PC-9 (cell line): ENCODE measurements at regions not wholly inside any gene's neighbourhood (a gene's known extent, or its start where the extent isn't known, plus 50 kb on each side); places are given as distances from the start of the nearest gene placed in this dataset.
A peak's percentile ranks its signal among the peaks of the same experiment; 100 is the strongest.
"Not testable (repeated sequence)": the region's sequence is repeated elsewhere in the genome, so short reads cannot be mapped to it uniquely, and the experiment has no call there.

Experiments
- BruUV-seq: library from RNA; stranded (reverse); fragments of 400-500 nt; replicated peaks from 2 replicates; lab custom pipeline; 2021; lab: Mats Ljungman, UMichigan
- CTCF ChIA-PET: fragments of 300-600 bp; sonication (Branson Sonifier 250); formaldehyde crosslinking; loops from one replicate; lab custom pipeline; 2022; ENCODE audit warnings: antibody characterized with exemption; lab: Charles Lee
- POLR2A ChIA-PET: fragments of 300-600 bp; sonication (Branson Sonifier 250); formaldehyde crosslinking; loops from one replicate; lab custom pipeline; 2022; ENCODE audit warnings: antibody characterized with exemption; ENCODE audit not compliant: unreplicated experiment; lab: Charles Lee
- DNase-seq, 2 experiments: peaks; one replicate each; pipeline versions ENCODE4 v3.0.0 to v3.0.0-alpha.2; 2015 to 2022; ENCODE audit warnings: mixed read lengths in 1 of 2
- H2AFZ ChIP-seq: fragments of 200-600 bp; sonication (generic); 2 replicates; pipeline ENCODE4 v1.8.1; 2017; ENCODE audit warnings: antibody characterized with exemption
- H3F3A ChIP-seq: fragments of 200-600 bp; sonication (generic); 2 replicates; pipeline ENCODE4 v1.8.1; 2017; ENCODE audit warnings: antibody characterized with exemption, mild to moderate bottlenecking, low read depth; ENCODE audit not compliant: insufficient read depth
- H3K27ac ChIP-seq: fragments of 200-600 bp; sonication (generic); 2 replicates; pipeline ENCODE4 v1.6.1; 2016; ENCODE audit warnings: mixed run types
- H3K27me3 ChIP-seq: fragments of 200-600 bp; sonication (generic); 2 replicates; pipeline ENCODE4 v1.6.1; 2016; ENCODE audit warnings: low read depth, mixed run types; ENCODE audit not compliant: insufficient read depth
- H3K36me3 ChIP-seq: fragments of 200-600 bp; sonication (generic); 2 replicates; pipeline ENCODE4 v1.6.1; 2016; ENCODE audit warnings: low read depth, mixed run types
- H3K4me1 ChIP-seq: fragments of 200-600 bp; sonication (generic); replicated peaks from 2 replicates; pipeline ENCODE4 v1.6.1; 2016; ENCODE audit warnings: mixed run types; ENCODE audit not compliant: insufficient read depth
- H3K4me2 ChIP-seq: fragments of 200-600 bp; sonication (generic); 2 replicates; pipeline ENCODE4 v1.6.1; 2017; ENCODE audit warnings: mixed run types
- H3K4me3 ChIP-seq: fragments of 200-600 bp; sonication (generic); 2 replicates; pipeline ENCODE4 v1.6.1; 2016; ENCODE audit warnings: mixed run types
- H3K79me2 ChIP-seq: fragments of 200-600 bp; sonication (generic); 2 replicates; pipeline ENCODE4 v1.6.1; 2017; ENCODE audit warnings: low read depth, mixed run types
- H3K9me2 ChIP-seq: fragments of 200-600 bp; sonication (generic); 2 replicates; pipeline ENCODE4 v1.8.1; 2017; ENCODE audit warnings: mild to moderate bottlenecking; ENCODE audit not compliant: insufficient read depth
- H3K9me3 ChIP-seq: fragments of 200-600 bp; sonication (generic); 2 replicates; pipeline ENCODE4 v1.8.1; 2016; ENCODE audit warnings: low read depth; ENCODE audit not compliant: insufficient read depth
- H4K20me1 ChIP-seq: fragments of 200-600 bp; sonication (generic); 2 replicates; pipeline ENCODE4 v1.8.1; 2017; ENCODE audit not compliant: insufficient read depth
- EZH2 ChIP-seq: fragments of 200-600 bp; sonication (generic); IDR thresholded peaks from 2 replicates; pipeline ENCODE4 v1.8.0; 2017; ENCODE audit warnings: antibody characterized with exemption, low read depth
- intact Hi-C: fragments of 100-400 bp; cut with micrococcal nuclease; formaldehyde crosslinking; loops from one replicate; pipeline ENCODE4 v1.10.0; 2022; ENCODE audit not compliant: unreplicated experiment
- TF ChIP-seq, protein P1 (sequence below): fragments of 200-600 bp; sonication (generic); conservative IDR thresholded peaks from 2 replicates; pipeline ENCODE4 v1.6.1; 2017; ENCODE audit warnings: mixed run types, antibody characterized with exemption, mild to moderate bottlenecking, moderate library complexity

DNA sequence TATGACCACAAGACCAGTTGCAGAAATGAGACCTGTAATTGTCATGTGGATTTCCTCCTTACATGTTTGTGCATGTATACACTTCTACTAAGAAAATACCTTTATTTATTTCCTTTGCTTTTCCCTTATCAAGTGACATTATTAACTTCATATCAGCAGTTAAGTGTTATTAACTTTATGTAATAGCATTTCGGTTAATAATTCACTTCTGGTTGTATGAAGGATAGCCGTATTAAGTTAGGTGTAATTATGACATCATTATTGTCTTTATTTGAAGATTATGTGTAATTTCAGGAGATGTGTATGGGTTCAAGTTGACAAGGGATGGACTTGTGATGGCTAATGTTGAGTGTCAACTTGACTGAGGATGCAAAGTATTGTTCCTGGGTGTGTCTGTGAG, 881.2 kb upstream of the ATXN8OS start:
- Histone ChIP-seq H3K9me2 (no peaks in the 10 kb centered on the region), H3K36me3 (no peaks in the 10 kb centered on the region), H3K4me3 (no peak overlapping the region), H3K4me2 (no peak overlapping the region), H3K4me1 (no peaks in the 10 kb centered on the region), H3K27ac (no peak overlapping the region), H4K20me1 (no peaks in the 10 kb centered on the region), H3F3A (no peaks in the 10 kb centered on the region), H3K27me3 (no peaks in the 10 kb centered on the region), H2AFZ (no peak overlapping the region), H3K9me3 (no peaks in the 10 kb centered on the region), H3K79me2 (no peaks in the 10 kb centered on the region)
- ChIA-PET CTCF (no interaction called here), POLR2A (no interaction called here)
- intact Hi-C loops: no loop called here
- BruUV-seq: no TSS peak
- TF ChIP-seq, protein P1, sequence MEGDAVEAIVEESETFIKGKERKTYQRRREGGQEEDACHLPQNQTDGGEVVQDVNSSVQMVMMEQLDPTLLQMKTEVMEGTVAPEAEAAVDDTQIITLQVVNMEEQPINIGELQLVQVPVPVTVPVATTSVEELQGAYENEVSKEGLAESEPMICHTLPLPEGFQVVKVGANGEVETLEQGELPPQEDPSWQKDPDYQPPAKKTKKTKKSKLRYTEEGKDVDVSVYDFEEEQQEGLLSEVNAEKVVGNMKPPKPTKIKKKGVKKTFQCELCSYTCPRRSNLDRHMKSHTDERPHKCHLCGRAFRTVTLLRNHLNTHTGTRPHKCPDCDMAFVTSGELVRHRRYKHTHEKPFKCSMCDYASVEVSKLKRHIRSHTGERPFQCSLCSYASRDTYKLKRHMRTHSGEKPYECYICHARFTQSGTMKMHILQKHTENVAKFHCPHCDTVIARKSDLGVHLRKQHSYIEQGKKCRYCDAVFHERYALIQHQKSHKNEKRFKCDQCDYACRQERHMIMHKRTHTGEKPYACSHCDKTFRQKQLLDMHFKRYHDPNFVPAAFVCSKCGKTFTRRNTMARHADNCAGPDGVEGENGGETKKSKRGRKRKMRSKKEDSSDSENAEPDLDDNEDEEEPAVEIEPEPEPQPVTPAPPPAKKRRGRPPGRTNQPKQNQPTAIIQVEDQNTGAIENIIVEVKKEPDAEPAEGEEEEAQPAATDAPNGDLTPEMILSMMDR: no peak
- no peak for TF ChIP-seq EZH2
- DNase-seq: no peak

DNA sequence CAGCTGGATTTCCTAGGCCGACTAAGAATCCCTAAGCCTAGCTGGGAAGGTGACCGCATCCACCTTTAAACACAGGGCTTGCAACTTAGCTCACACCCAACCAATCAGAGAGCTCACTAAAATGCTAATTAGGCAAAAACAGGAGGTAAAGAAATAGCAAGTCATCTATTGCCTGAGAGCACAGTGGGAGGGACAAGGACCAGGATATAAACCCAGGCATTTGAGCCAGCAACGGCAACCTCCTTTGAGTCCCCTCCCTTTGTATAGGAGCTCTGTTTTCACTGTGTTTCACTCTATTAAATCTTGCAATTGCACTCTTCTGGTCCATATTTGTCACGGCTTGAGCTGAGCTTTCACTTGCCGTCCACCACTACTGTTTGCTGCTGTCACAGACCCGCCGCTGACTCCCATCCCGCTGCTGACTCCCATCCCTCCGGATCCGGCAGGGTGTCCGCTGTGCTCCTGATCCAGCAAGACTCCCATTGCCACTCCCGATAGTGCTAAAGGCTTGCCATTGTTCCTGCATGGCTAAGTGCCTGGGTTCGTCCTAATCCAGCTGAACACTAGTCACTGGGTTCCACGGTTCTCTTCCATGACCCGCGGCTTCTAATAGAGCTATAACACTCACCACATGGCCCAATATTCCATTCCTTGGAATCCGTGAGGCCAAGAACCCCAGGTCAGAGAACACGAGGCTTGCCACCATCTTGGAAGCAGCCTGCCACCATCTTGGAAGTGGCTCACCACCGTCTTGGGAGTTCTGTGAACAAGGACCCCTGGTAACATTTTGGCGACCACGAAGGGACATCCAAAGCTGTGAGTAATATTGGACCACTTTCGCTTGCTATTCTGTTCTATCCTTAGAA, 885.8 kb upstream of the ATXN8OS start:
- BruUV-seq: TSS peak; percentile 42
- POLR2A ChIA-PET: not testable (repeated sequence)

DNA sequence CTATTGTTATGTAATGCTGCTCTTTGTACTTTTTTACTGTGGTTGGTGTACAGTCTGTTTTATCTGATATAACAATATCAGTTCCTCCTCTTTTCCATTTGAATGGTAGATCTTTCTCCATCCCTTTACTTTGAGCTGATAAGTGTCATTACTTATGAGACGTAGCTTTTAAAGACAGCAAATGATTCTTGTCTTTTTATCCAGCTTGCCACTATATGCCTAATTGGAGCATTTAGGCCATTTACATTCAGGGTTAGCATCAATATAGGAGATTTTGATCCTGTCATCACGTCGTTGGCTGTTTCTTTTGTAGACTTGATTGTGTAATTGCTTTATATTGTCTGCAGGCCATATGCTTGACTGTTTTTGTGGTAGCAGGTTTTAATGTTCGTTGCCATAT, 894.2 kb upstream of the ATXN8OS start:
- H3K9me3 ChIP-seq: no peaks in the 10 kb centered on the region; the same call in 1 of the 2 replicates

More for the DNA sequence above, 885.8 kb upstream of the ATXN8OS start:
- H3K79me2 ChIP-seq, H3K9me3 ChIP-seq, H4K20me1 ChIP-seq, H3K4me2 ChIP-seq, H3F3A ChIP-seq, DNase-seq, H3K4me1 ChIP-seq, H3K27me3 ChIP-seq, H3K27ac ChIP-seq, CTCF ChIA-PET, intact Hi-C loops, H2AFZ ChIP-seq, H3K36me3 ChIP-seq, H3K9me2 ChIP-seq, H3K4me3 ChIP-seq: not testable (repeated sequence)

More for the DNA sequence above, 894.2 kb upstream of the ATXN8OS start:
- no peak overlapping the region for H3K27ac ChIP-seq
- ChIA-PET CTCF (no interaction called here), POLR2A (no interaction called here)
- no peaks in the 10 kb centered on the region for H3K36me3 ChIP-seq
- no peaks in the 10 kb centered on the region for H3K4me1 ChIP-seq
- no peaks in the 10 kb centered on the region for H3K9me2 ChIP-seq
- DNase-seq: no peak
- H4K20me1 ChIP-seq: no peaks in the 10 kb centered on the region; the same call in 1 of the 2 replicates
- no peaks in the 10 kb centered on the region for H3K79me2 ChIP-seq
- H3K27me3 ChIP-seq: no peaks in the 10 kb centered on the region
- intact Hi-C loops: no loop called here
- TF ChIP-seq EZH2: no peak
- TF ChIP-seq, protein P1: no peak
- no peak overlapping the region for H3K4me2 ChIP-seq
- H3K4me3 ChIP-seq: no peak overlapping the region
- no peaks in the 10 kb centered on the region for H3F3A ChIP-seq
- no TSS peak for BruUV-seq
- no peak overlapping the region for H2AFZ ChIP-seq
